ENCODE measurements at regions not wholly inside any gene's neighbourhood (a gene's known extent, or its start where the extent isn't known, plus 50 kb on each side); places are given as distances from the start of the nearest gene placed in this dataset.

DNA sequence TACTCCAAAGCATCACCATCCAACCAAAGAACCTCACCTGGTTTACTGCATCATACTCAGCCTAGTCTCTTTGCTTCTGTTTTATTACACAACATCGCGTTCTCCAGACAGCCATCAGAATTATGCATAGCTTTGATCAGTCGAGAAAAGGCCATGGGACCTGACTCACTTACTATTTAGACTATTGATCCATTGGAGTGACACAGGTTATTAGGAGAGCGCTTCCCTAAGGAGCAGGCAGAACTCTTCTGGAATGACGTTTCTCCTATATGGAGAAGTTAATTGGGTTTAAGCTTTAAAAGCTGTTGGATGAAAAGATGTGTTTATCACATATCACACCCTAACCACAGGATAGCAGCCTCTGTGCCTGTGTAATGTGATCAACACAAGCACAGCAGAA, 649.1 kb upstream of the SLC10A2 start:
- TF ChIP-seq, protein P1, sequence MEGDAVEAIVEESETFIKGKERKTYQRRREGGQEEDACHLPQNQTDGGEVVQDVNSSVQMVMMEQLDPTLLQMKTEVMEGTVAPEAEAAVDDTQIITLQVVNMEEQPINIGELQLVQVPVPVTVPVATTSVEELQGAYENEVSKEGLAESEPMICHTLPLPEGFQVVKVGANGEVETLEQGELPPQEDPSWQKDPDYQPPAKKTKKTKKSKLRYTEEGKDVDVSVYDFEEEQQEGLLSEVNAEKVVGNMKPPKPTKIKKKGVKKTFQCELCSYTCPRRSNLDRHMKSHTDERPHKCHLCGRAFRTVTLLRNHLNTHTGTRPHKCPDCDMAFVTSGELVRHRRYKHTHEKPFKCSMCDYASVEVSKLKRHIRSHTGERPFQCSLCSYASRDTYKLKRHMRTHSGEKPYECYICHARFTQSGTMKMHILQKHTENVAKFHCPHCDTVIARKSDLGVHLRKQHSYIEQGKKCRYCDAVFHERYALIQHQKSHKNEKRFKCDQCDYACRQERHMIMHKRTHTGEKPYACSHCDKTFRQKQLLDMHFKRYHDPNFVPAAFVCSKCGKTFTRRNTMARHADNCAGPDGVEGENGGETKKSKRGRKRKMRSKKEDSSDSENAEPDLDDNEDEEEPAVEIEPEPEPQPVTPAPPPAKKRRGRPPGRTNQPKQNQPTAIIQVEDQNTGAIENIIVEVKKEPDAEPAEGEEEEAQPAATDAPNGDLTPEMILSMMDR (IDR thresholded peaks at IDR 0.05) = no peak
- TF ChIP-seq POLR2A (IDR thresholded peaks at IDR 0.05) = no peak
